ENCODE measurements at regions not wholly inside any gene's neighbourhood (a gene's known extent, or its start where the extent isn't known, plus 50 kb on each side); places are given as distances from the start of the nearest gene placed in this dataset.

- TF ChIP-seq, protein P1, sequence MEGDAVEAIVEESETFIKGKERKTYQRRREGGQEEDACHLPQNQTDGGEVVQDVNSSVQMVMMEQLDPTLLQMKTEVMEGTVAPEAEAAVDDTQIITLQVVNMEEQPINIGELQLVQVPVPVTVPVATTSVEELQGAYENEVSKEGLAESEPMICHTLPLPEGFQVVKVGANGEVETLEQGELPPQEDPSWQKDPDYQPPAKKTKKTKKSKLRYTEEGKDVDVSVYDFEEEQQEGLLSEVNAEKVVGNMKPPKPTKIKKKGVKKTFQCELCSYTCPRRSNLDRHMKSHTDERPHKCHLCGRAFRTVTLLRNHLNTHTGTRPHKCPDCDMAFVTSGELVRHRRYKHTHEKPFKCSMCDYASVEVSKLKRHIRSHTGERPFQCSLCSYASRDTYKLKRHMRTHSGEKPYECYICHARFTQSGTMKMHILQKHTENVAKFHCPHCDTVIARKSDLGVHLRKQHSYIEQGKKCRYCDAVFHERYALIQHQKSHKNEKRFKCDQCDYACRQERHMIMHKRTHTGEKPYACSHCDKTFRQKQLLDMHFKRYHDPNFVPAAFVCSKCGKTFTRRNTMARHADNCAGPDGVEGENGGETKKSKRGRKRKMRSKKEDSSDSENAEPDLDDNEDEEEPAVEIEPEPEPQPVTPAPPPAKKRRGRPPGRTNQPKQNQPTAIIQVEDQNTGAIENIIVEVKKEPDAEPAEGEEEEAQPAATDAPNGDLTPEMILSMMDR (conservative IDR thresholded peaks at IDR 0.05): no peak
- TF ChIP-seq ZFX (IDR thresholded peaks at IDR 0.05): no peak
These were observed 435.2 kb upstream of the CTSO start for GRCh38 chr4:156388826-156389225.
